GM12872 (cell line): ENCODE measurements at regions not wholly inside any gene's neighbourhood (a gene's known extent, or its start where the extent isn't known, plus 50 kb on each side); places are given as distances from the start of the nearest gene placed in this dataset.

ENCODE experiments used
- TF ChIP-seq, protein P1 (sequence below): IDR thresholded peaks from 3 replicates; pipeline ENCODE4 v1.5.1; 2011; ENCODE audit warnings: low read depth, mild to moderate bottlenecking, low read length, moderate library complexity; ENCODE audit not compliant: insufficient read depth

- TF ChIP-seq, protein P1, sequence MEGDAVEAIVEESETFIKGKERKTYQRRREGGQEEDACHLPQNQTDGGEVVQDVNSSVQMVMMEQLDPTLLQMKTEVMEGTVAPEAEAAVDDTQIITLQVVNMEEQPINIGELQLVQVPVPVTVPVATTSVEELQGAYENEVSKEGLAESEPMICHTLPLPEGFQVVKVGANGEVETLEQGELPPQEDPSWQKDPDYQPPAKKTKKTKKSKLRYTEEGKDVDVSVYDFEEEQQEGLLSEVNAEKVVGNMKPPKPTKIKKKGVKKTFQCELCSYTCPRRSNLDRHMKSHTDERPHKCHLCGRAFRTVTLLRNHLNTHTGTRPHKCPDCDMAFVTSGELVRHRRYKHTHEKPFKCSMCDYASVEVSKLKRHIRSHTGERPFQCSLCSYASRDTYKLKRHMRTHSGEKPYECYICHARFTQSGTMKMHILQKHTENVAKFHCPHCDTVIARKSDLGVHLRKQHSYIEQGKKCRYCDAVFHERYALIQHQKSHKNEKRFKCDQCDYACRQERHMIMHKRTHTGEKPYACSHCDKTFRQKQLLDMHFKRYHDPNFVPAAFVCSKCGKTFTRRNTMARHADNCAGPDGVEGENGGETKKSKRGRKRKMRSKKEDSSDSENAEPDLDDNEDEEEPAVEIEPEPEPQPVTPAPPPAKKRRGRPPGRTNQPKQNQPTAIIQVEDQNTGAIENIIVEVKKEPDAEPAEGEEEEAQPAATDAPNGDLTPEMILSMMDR: no peak
Observed at GRCh38 chr2:118791483-118791882, 56.0 kb downstream of the EN1 start.

GRCh38 chr2:118786746-118787145 is 60.7 kb downstream of the EN1 start:
- TF ChIP-seq, protein P1: no peak

- TF ChIP-seq, protein P1: no peak
Observed at GRCh38 chr2:118784860-118785259, 62.6 kb downstream of the EN1 start.

GRCh38 chr2:118779362-118779761 is 68.1 kb downstream of the EN1 start:
- TF ChIP-seq, protein P1: no peak

- TF ChIP-seq, protein P1: no peak
Observed at GRCh38 chr2:118774458-118775133, 72.9 kb downstream of the EN1 start.

GRCh38 chr2:118773826-118774225 is 73.6 kb downstream of the EN1 start:
- TF ChIP-seq, protein P1: no peak

GRCh38 chr2:118772487-118773200 is 74.8 kb downstream of the EN1 start:
- TF ChIP-seq, protein P1: no peak
